HG03565 (cell line): ENCODE measurements at regions not wholly inside any gene's neighbourhood (a gene's known extent, or its start where the extent isn't known, plus 50 kb on each side); places are given as distances from the start of the nearest gene placed in this dataset.

Experiments
- ATAC-seq: cut with Tn5 transposase; IDR thresholded peaks from one replicate; pipeline ENCODE4 v1.9.1; 2021; ENCODE audit warnings: mild to moderate bottlenecking, moderate library complexity; ENCODE audit not compliant: unreplicated experiment

DNA sequence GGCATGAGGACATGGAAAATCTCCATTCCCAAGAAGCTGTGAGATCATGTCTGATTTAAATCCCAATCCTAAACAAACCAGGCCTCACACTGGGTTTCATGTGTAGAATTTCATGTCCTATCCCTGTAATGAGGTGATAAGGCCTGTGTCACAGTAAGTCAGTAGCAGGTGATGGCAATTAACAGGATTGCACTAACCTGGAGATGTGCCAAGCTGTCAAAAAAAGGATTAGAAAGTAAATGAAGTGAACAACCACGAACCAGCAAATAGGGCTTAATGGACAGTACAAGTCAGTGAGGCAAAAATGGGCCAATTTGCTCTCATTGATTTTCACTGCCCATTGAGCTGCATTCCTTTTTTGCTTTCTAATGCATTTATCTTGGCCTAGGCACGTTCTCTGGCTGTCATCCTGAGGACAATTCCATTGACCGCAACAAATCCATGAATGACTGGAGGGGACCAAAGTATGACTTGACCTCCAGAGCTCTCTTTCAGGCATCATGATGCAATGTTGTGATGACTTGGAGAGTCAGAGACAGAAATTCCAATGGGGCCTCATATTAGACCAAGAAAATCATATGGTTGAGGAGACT is 673.6 kb upstream of the ADGRL2 start:
- ATAC-seq = no peak

DNA sequence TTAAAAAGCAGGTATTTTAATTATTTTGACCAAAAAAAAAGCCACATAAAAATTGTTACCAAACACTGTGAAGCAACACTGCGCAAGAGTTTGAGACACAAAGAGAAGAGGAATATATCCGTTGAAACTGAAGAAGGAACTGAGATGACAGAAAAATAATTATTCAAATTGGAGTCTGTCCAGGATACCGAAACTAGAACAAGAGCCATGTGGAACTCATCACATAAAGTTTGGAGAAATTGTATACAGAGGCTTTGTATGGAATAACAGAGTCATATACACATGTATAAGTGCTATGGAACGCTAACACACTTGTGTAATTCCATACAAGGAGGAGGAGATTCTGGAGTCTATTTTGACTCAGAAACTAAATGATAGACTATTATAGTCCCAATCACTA is 675.1 kb upstream of the ADGRL2 start:
- ATAC-seq = no peak

DNA sequence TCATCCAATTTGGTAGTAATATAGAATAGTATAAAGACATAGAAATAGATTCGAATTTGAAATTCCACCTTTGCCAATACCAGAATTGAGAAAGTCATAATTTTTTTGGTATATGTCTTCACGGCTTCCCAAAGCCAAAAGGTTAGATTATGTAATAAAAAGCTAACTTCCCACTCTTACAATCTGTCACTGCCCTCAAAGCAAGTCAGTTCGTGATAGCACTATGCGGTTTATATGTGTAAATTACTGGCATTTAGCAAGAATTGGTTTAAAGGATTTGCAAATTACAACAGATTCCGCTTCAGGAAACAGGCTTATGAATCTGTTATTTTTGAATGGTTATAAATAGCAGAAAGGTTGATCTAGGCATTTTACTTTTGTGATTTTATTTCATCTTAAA is 679.4 kb upstream of the ADGRL2 start:
- no peak for ATAC-seq

DNA sequence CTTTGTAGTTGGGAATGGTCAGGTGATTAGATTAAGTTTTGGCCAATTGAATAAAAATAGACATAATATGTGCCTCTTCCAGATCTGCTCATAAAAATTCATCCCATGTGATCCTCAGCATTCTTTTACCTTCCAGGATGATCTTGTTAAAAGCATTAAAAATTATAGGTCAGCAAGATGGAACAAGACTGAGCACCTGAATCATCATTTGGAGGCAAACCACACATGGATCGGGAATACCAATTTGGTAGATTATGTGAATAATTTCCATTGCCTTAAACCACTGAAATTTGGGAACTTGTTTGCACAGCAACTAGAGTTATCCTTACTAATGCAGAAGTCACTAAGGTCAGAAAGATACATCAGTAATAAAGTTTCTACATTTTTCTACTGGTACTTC is 681.4 kb upstream of the ADGRL2 start:
- no peak for ATAC-seq

DNA sequence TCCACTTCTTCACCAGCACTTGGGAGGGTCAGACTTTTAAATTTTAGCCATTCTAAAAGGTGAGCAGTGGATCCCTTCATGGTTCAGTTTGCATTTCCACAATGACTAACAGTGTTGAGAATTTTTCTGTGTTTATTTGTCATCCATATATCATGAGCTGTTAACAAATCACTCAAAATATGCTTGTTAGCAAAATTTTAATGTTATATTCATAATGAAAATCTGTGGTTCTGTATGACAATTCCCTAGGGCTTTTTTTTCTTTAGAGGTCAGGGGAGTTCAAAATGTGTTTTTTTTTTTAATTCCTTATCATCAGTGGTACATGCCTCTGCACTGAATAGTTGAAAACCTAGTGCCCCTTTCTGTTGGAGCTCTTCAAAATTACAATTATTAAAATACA is 682.2 kb upstream of the ADGRL2 start:
- ATAC-seq = no peak

DNA sequence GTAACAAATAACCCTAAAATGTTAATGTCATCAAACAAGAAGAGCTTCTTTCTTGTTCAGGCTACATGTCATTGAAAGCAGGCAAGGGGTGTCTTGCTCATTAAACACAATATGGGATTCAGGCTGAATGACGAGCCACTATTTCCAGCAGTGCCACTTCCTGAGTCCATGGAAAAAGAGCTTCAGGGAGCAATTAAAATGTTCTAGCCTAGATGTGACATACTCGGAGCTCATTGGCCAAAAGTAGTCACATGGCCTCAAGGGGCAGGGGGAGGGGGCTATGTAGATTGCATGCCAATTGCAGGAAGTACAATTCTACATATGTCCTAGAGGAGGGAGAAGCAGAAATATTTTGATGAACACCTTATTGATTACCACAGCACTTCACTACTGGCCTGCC is 685.3 kb upstream of the ADGRL2 start:
- no peak for ATAC-seq

DNA sequence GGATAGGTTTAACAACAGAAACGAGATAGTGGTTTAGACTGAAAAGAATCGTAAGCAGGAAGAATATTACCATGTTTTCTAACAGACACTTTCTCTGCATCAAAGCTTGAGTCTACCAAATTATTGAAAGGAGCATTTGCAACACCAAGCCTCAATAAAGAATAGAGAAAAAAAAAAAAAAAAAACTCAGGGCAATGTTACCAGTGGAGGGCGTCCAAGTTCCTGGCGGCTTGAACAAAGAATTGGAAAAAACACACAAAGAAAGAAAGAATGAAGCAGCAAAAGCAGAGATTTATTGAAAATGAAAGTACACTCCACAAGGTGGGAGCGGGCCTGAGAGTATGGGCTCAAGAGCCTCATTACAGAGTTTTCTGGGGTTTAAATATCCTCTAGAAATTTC is 686.5 kb upstream of the ADGRL2 start:
- ATAC-seq = no peak

DNA sequence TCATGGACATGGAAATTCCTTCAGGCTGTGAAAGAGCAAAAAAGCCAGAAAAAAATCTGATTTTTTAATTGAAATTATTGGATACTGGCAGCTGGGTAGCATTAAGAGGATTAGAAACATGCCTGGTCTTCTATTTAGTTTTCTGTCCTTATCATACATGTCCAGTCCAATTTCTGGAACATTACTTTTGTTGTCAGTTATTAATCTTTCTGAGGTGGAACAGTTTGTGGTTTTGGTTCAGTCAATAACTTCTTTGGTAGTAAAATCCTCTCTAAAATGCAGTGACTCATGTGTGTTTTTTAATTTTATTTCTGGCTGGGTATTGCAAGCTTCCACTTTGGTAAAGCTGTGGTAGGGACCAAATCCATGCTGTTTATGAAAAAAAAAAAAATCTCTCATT is 687.0 kb upstream of the ADGRL2 start:
- ATAC-seq = no peak

DNA sequence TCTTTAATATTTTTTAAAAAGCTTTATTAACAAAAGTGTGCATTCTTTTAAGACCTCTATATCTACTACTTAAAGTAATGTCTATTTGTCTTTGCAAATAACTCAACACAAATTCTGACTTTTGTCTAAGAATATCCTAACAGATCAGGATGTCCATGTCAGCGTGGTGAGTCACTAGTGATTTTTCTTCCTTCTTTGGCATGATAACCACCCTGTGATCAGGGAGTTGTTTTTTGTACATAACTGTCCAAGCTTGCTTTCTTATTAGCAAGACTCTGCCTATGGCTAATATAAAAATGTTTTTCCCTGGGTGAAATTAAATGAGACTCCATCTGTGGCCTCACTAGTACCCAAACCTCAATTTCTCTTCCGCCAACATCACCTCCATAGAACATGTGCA is 688.9 kb upstream of the ADGRL2 start:
- no peak for ATAC-seq

DNA sequence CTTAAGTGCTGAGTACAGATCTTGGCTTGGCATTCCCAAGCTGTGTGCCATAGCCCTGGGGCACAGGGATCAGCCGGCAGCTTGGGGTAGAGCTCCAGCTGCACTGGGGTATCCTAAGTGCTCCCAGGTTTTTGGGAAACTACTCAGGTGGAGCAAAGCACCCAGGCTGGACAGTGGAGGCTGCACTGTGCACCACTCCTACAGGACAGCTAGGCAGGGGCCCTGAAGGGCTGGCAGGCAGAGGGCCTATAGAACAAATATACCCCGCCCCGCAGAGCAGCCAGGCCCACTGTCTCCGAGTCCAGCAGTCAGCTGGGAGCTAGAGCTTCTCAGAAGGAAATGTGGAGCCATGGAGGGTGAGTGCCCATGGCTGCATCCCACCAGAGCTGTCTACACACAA is 691.7 kb upstream of the ADGRL2 start:
- ATAC-seq = no peak

DNA sequence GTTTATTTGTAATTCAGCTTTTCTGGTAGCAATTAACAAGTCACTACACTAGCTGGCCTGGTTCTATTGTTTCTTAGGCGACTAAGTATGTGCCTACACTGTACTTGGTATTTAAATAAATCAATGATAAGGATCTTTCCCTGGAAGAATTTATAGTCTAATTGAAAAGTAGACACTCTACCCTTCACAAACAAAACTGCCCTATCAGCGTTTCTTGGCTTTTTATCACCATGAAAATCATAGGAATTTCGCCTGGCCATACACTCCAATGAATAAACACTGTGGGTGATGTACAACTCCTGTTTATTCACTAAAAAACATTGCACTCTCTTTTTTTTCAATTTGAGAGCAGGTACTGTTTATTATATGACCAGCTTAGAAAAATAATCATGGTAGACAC is 702.9 kb upstream of the ADGRL2 start:
- ATAC-seq = no peak

DNA sequence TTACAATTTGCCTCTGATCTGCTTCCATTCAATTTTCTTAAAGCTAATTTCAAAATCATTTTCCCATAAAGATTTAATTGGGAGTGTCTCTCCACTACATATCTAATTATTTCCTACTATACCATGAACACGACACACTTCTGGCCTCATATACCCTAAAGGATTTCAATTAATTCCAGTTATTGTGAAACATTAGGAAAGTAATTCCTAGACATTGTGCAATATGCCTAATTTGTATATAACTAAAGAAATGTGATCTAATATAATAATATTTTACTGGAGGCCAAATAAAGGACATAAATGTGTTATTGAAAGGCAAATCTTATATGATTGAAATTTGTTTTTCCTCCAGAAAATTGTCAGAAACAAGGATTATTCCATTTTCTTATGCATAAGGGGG is 727.2 kb upstream of the ADGRL2 start:
- no peak for ATAC-seq

DNA sequence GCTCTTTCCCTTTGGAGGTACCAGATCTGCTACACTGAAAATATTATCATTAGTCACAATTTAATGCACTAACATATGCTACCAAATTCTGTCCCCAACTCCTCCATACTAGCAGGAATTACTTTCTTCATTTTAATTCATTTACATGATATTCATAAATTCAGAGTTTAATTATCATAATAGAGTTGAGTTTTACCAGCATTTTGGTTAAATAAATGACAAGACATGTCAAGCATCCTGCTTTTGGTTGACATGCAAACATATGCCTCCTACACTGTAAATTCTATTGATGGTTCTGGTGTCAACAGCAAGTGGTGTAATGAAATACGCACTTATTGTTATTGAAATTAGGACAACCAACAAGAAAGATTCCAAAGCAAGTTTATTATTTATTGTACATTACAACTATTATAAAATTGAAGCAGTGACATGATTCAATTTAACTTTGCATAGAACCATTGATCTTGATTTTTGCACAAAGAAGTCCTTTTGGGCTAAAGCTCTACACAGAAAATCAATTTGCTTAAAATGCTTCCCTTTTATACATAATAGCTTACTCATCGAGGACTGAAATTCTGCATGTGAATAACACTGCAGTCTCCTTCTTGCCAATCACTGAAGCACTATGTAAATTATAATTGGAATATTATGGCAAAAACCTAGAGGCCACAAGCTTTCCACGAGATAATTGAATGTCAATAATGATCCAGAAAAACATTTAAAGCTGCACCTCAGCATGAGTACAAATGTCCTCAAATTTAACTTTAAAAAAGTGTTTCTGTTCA is 728.6 kb upstream of the ADGRL2 start:
- no peak for ATAC-seq

DNA sequence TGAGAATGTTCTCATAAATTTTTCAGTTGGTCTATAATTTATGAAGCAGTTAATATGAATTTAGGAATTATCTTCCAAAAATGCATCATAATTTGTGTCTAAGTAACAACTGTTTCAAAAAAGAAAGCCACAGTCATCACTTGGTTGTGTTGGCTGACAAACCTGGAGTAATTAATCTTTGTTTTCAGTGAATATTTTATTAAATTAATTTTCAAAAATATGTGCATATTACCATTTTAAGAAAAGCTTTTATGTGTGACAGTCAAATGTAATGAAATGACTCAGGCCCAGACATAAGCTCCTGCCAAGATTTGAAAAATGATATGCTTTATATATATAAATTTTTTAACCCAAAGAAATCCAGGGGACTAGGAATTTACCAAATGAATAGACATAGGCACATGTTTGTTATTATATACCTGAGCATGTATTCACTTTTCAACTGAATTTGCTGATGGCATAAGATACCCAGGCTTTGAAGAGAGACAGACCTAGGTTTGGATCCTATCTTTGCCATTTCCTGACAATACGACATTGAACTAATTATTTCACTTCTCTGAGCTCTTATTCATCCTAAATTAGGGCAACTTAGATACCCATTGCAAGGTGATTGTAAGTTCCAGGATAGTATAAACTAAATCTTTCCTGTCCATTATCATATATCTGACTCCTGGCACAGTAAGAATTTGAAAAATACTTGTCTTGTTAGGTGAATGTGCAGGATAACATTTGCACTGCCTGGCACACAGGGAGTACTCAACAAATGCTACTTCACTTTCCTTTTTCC is 729.5 kb upstream of the ADGRL2 start:
- no peak for ATAC-seq

DNA sequence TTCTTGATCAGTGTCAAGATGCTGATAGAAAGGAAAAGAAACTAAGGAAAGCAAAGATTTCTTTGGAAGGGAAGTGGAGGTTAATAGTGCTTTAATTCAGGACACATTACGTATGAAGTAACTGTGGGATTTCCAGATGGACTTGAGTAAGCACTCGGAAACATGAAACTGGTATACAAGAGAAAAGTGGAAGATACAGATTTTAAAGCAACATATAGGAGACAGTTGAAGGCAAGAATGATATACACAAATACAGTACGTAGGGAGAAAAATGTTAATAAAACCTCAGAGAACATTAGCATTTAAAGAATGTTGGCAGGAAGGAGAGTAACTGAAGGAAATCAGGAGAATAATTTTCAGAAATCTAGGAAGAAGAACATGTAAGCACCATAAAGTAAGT is 730.9 kb upstream of the ADGRL2 start:
- no peak for ATAC-seq

DNA sequence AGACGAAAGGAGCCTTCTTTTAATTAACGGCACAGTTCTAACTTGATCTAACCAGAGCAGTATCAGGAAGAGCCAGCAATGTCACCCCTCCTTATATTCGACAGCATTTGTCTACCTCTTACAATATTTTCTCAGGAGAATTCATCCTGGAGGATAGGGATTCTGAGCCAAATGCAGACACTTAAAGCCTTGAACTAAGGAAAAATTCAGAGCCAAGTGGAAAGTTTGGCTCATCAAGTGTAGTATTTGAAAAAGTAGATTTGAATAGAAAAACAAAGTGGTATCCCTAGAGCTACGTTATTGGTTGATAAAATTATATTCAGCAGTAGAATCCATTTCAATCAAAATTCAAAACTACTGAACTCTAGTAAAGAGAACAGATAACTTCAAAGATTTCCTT is 732.0 kb upstream of the ADGRL2 start:
- ATAC-seq = no peak

DNA sequence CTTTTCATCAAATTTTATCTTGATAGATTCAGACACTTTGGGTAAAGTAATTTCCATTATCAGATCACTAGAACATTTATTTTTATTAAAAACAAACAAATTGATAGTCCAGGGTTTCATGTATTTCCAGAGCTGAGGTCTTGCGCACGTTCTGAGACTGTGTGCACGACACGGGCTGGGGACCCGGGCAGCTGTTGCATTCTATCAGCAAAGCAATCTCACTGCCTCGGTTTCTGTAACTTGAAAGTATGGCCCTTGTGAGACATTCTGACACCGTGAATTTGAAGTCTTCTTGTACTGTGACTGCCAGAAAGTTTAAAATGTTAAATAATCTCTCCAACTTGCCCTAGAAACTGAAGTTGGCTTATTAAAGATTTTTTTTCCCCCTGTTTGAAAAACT is 746.9 kb upstream of the ADGRL2 start:
- no peak for ATAC-seq

DNA sequence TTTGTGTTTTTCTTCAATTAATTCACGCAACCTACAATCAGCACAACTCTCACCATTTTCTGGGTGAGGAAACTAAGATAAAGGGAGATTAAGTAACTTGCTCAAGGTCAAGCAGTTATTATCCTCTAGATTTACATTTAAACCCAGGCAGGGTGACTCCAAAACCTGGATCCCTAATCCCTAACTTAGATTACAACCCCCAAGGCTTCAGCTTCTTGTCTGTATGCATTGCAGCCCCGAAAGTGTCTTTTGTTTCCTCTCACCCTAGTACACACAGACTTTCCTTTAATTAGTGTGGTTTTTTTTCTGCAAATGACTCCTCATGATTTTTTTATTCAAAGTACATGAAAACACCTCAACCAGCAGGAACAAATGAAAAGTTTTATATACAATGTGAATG is 748.6 kb upstream of the ADGRL2 start:
- no peak for ATAC-seq

DNA sequence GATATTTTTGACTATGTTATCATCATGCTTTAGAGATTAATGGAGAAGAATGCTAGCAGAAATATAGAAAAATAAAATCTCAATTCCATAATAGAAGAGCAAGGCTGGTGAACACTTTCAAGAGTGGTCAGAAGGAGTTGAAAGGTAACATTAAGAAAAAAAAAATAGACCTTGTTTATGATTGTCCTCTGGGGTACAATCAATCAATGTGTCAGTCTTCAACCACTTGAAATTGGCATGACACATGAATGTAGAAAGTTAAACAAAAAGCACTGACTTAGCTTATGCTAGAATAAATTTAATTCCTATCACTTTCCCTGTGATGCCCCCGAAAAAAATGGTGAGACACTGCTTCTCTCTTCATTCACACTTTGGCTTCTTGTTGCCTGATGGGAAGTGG is 750.3 kb upstream of the ADGRL2 start:
- ATAC-seq = no peak

DNA sequence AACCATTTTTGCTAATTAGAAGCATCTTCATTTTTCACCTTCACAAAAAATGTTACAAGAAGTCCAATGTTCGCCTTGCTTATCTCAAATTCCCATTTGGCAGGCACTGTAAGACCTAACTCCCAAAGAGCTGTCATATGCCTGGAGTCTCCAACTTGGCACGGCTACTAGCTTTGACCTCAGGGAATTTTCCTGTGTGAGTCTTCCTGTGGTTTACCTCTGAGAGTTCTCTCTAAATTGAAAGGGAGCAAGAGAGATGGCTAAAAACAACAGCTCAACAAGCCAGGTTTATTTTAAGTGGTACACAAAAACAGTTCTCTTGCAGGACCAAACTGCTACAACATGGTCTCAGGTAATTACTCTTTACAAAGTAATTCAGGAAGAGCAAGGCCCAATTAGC is 756.0 kb upstream of the ADGRL2 start:
- no peak for ATAC-seq

DNA sequence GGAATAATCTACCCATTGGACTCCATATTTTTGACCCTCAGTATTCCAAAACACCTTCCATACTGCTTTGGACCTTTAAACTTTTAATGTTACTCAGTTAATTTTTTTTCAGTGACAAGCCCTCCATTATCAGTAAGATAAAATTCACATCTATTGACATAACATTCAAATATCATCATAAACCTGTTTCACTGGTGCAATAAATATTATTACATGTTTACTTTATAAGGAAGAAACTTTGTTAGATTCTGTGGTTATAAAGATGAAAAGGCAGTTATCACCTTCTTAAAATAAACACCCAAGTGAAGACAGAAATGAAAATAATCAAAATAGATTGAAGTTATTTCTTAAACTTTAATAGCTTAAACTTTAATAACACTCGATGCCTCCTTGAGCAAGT is 758.5 kb upstream of the ADGRL2 start:
- no peak for ATAC-seq

DNA sequence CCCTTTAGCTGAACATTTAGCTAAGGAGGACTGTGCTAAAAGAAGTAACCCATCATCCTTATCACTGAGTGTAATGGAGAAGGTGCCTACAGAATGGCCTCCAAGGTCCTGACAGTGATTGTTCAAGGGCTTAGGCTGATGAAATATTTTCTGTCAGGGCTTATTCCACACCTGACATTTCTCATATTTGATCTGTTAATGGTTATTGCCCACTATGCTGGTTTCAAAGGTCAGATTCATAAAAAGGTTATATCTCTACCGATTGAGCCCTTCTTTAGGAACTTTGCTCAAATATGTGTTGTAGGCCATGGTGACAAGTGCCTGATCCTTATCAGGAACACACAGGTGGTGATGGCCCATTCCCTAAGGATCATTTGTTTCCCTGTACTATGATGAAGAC is 766.4 kb upstream of the ADGRL2 start:
- no peak for ATAC-seq
